Bronchial epithelial cell (primary cell): ENCODE measurements at regions not wholly inside any gene's neighbourhood (a gene's known extent, or its start where the extent isn't known, plus 50 kb on each side); places are given as distances from the start of the nearest gene placed in this dataset.
"Not testable (repeated sequence)": the region's sequence is repeated elsewhere in the genome, so short reads cannot be mapped to it uniquely, and the experiment has no call there.

ENCODE experiments used
- DNase-seq: peaks from one replicate; pipeline ENCODE4 v3.0.0-alpha.2; 2010; ENCODE audit warnings: low read depth
- FAIRE-seq: peaks from 2 replicates; lab custom pipeline; 2011; peaks lifted over from hg19 to GRCh38; lab: Jason Lieb, UNC
- H3K27me3 ChIP-seq: 2 replicates; pipeline ENCODE4 v1.5.1; 2011; ENCODE audit warnings: low read length; ENCODE audit not compliant: control insufficient read depth, insufficient read depth
- H3K36me3 ChIP-seq: 2 replicates; pipeline ENCODE4 v1.5.1; 2011; ENCODE audit warnings: low read length; ENCODE audit not compliant: control insufficient read depth, insufficient read depth
- H3K4me3 ChIP-seq: 2 replicates; pipeline ENCODE4 v1.5.1; 2011; ENCODE audit warnings: mild to moderate bottlenecking, low read depth, low read length, control low read depth

DNA sequence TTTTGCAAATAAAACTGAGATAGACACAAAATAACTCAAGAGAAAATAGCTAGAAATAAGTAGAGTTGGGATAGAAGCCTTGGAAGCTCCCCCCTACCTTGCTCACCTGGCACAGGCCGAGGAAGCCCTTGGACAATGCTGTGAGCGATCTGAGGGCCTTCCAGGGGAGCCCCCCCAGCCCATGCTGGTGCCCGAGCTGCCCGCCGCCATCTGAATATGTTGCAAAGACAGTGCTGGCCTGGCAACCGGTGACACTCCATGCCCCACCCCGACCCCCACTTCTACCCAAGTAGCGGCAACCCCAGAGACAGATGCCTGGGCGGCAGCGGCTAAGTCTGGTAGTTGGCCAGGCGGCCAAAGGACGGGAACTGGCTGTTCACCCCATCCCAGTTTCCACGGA is 1435.1 kb upstream of the TPTE start:
- DNase-seq, FAIRE-seq, H3K36me3 ChIP-seq: not testable (repeated sequence)

GRCh38 chr21:9087816-9088215 is 1433.6 kb upstream of the TPTE start:
- not testable (repeated sequence) for H3K4me3 ChIP-seq, DNase-seq, H3K27me3 ChIP-seq, FAIRE-seq, H3K36me3 ChIP-seq

More for the DNA sequence above, 1435.1 kb upstream of the TPTE start:
- H3K4me3 ChIP-seq, H3K27me3 ChIP-seq: not testable (repeated sequence)

- H3K27me3 ChIP-seq, H3K36me3 ChIP-seq, H3K4me3 ChIP-seq, FAIRE-seq, DNase-seq: not testable (repeated sequence)
Observed at GRCh38 chr21:9129741-9130140, 1391.6 kb upstream of the TPTE start.

- H3K4me3 ChIP-seq, FAIRE-seq, DNase-seq, H3K36me3 ChIP-seq, H3K27me3 ChIP-seq: not testable (repeated sequence)
Observed at GRCh38 chr21:9130817-9131216, 1390.6 kb upstream of the TPTE start.
